ENCODE measurements at regions not wholly inside any gene's neighbourhood (a gene's known extent, or its start where the extent isn't known, plus 50 kb on each side); places are given as distances from the start of the nearest gene placed in this dataset.

DNA sequence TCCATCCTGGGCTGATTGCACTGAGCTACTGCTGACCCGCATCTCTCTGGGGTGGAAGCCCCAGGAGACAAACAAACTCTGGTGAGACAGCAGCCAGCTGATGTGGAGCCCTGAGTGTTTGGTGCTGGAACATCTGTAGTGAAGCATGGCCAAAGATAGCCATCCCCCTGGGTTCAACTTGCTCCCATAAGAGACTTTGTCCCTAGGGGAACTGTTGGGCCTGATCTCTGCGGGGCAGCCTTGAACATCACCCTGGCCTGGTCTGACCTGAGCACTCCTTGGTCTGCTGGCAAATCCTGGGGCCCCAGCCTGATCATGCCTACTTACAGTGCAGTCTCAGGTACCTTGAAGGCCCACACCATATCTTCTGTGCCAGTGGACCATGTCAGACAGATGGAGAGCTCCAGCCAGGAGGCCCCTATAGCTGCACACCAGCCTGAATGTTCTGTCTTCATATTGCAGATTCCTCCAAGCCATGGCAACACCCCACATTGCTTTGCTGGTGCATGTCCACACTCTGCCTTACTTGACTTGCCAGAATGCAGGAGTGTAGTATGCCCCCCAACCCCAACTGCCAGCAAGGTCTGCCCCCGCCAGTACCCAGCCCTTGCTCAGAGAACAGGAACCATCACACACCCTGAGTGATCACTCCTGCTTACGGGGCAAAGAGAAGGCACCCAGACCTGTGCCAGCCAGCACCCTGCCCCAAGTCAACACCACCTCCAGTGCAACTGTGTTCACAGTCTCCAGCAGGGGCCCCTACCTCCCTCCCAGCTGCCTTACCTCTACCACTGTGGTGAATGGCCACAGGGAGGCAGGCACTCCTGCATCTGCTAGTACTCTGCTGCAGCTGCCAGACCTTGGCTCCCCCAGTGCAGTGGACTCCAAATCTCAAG, 690.5 kb upstream of the NR5A2 start:
- Histone ChIP-seq H3K9me3 (ENCODE audit: control insufficient read depth, low read length) (no peaks in the 10 kb centered on the region), H2BK120ac (ENCODE audit: low read depth, low read length) (no peak overlapping the region), H3K4ac (ENCODE audit: low read depth in 1 of 2, low read length in 2 of 2) (no peak overlapping the region), H2AFZ (ENCODE audit: low read depth, low read length) (no peak overlapping the region), H2AK5ac (ENCODE audit: low read length, severe bottlenecking) (no peak overlapping the region), H3K27me3 (ENCODE audit: control insufficient read depth in 1 of 2, insufficient read depth in 1 of 2, low read length in 2 of 2) (no peaks in the 10 kb centered on the region), H3K27ac (ENCODE audit: low read length, poor library complexity, severe bottlenecking) (no peak overlapping the region), H3K36me3 (ENCODE audit: control insufficient read depth in 1 of 2, insufficient read depth in 2 of 2, low read depth in 1 of 2, low read length in 2 of 2) (no peaks in the 10 kb centered on the region), H3K9ac (ENCODE audit: low read length) (no peak overlapping the region), H3K14ac (ENCODE audit: low read length in 2 of 2) (peak overlapping the region in 1 of 2 experiments; percentile 86), H2BK15ac (ENCODE audit: low read depth, poor library complexity, severe bottlenecking) (no peak overlapping the region), H4K8ac (ENCODE audit: low read length) (no peak overlapping the region), H3K18ac (ENCODE audit: low read depth in 1 of 2, low read length in 2 of 2) (no peak overlapping the region), H3K4me3 (ENCODE audit: insufficient read depth in 1 of 2, low read depth in 1 of 2, low read length in 2 of 2) (no peak overlapping the region), H3K23ac (ENCODE audit: low read length in 2 of 2) (no peak overlapping the region), H3K79me1 (replicated peaks; ENCODE audit: low read length, poor library complexity, severe bottlenecking) (no peaks in the 10 kb centered on the region), H3K4me2 (ENCODE audit: low read length, poor library complexity, severe bottlenecking) (no peak overlapping the region), H4K91ac (ENCODE audit: low read length) (no peak overlapping the region), H2BK5ac (ENCODE audit: low read depth, low read length, poor library complexity, severe bottlenecking) (no peak overlapping the region), H2BK12ac (ENCODE audit: low read length in 2 of 2) (peak overlapping the region in 1 of 2 experiments; percentile 91), H3K4me1 (ENCODE audit: control insufficient read depth, insufficient read depth, low read depth, low read length) (no peaks in the 10 kb centered on the region)
- WGBS, result 92% methylated on average over 4 of the region's 4 CpGs
- no peak for DNase-seq

DNA sequence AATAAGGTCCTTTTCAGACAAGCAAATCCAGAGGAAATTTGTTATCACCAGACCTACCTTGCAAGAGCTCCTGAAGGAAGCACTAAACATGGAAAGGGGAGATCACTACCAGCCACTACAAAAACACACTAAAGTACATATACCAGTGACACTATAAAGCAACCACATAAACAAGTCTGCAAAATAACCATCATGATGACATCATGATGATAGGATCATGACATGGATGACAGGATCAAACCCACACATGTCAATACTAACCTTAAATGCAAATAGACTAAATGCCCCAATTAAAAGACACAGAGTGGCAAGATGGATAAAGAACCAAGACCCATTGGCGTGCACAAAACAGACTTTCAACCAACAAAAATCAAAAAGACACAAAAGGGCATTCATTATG, 688.8 kb upstream of the NR5A2 start:
- H3K9me3 ChIP-seq (ENCODE audit: control insufficient read depth, low read length), result no peaks in the 10 kb centered on the region
- no peak for DNase-seq
- H3K79me1 ChIP-seq (replicated peaks; ENCODE audit: low read length, poor library complexity, severe bottlenecking), result no peaks in the 10 kb centered on the region
- H3K23ac ChIP-seq (ENCODE audit: low read length in 2 of 2), result no peak overlapping the region
- WGBS, result 67% methylated on average over 1 of the region's 1 CpG
- no peak overlapping the region for H4K8ac ChIP-seq (ENCODE audit: low read length)
- no peak overlapping the region for H3K4me3 ChIP-seq (ENCODE audit: insufficient read depth in 1 of 2, low read depth in 1 of 2, low read length in 2 of 2)
- no peak overlapping the region for H2AFZ ChIP-seq (ENCODE audit: low read depth, low read length)
- H3K4me1 ChIP-seq (ENCODE audit: control insufficient read depth, insufficient read depth, low read depth, low read length), result no peaks in the 10 kb centered on the region
- no peak overlapping the region for H3K4me2 ChIP-seq (ENCODE audit: low read length, poor library complexity, severe bottlenecking)
- H3K4ac ChIP-seq (ENCODE audit: low read depth in 1 of 2, low read length in 2 of 2), result no peak overlapping the region
- H2BK5ac ChIP-seq (ENCODE audit: low read depth, low read length, poor library complexity, severe bottlenecking), result no peak overlapping the region
- H3K18ac ChIP-seq (ENCODE audit: low read depth in 1 of 2, low read length in 2 of 2), result no peak overlapping the region
- no peak overlapping the region for H2AK5ac ChIP-seq (ENCODE audit: low read length, severe bottlenecking)
- H4K91ac ChIP-seq (ENCODE audit: low read length), result no peak overlapping the region
- no peaks in the 10 kb centered on the region for H3K36me3 ChIP-seq (ENCODE audit: control insufficient read depth in 1 of 2, insufficient read depth in 2 of 2, low read depth in 1 of 2, low read length in 2 of 2)
- H3K27ac ChIP-seq (ENCODE audit: low read length, poor library complexity, severe bottlenecking), result no peak overlapping the region
- no peak overlapping the region for H3K9ac ChIP-seq (ENCODE audit: low read length)
- no peak overlapping the region for H2BK15ac ChIP-seq (ENCODE audit: low read depth, poor library complexity, severe bottlenecking)
- no peaks in the 10 kb centered on the region for H3K27me3 ChIP-seq (ENCODE audit: control insufficient read depth in 1 of 2, insufficient read depth in 1 of 2, low read length in 2 of 2)
- H2BK120ac ChIP-seq (ENCODE audit: low read depth, low read length), result no peak overlapping the region
- no peak overlapping the region for H2BK12ac ChIP-seq (ENCODE audit: low read length in 2 of 2)
- H3K14ac ChIP-seq (ENCODE audit: low read length in 2 of 2), result no peak overlapping the region

DNA sequence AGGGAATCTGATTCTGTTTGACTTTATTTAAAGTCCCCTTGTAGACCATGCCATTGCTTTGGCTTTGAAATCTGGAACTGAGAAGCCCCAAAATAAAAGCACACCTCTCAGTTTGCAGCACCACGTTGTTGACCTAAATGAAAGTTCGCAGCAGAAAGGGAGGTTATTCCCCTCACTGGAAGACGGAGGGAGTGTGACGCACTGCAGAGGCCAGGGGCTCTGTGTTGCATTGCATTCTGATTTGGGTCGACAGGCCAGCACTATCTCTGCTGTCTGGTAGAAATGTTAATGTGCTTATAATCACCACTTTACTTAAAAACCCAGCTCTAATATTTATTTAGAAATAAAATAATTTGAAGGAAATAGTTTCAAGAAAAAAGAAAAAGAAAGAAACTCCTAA, 675.2 kb upstream of the NR5A2 start:
- Histone ChIP-seq H2BK5ac (ENCODE audit: low read depth, low read length, poor library complexity, severe bottlenecking) (no peak overlapping the region), H4K8ac (ENCODE audit: low read length) (no peak overlapping the region), H3K36me3 (ENCODE audit: control insufficient read depth in 1 of 2, insufficient read depth in 2 of 2, low read depth in 1 of 2, low read length in 2 of 2) (no peaks in the 10 kb centered on the region), H2AFZ (ENCODE audit: low read depth, low read length) (no peak overlapping the region), H3K18ac (ENCODE audit: low read depth in 1 of 2, low read length in 2 of 2) (no peak overlapping the region), H3K9ac (ENCODE audit: low read length) (no peak overlapping the region), H3K23ac (ENCODE audit: low read length in 2 of 2) (no peak overlapping the region), H2BK15ac (ENCODE audit: low read depth, poor library complexity, severe bottlenecking) (no peak overlapping the region), H2AK5ac (ENCODE audit: low read length, severe bottlenecking) (no peak overlapping the region), H3K4me1 (ENCODE audit: control insufficient read depth, insufficient read depth, low read depth, low read length) (no peaks in the 10 kb centered on the region), H3K14ac (ENCODE audit: low read length in 2 of 2) (no peak overlapping the region), H3K27ac (ENCODE audit: low read length, poor library complexity, severe bottlenecking) (no peak overlapping the region), H3K4me2 (ENCODE audit: low read length, poor library complexity, severe bottlenecking) (no peak overlapping the region), H3K4me3 (ENCODE audit: insufficient read depth in 1 of 2, low read depth in 1 of 2, low read length in 2 of 2) (no peak overlapping the region), H3K27me3 (ENCODE audit: control insufficient read depth in 1 of 2, insufficient read depth in 1 of 2, low read length in 2 of 2) (no peaks in the 10 kb centered on the region), H2BK12ac (ENCODE audit: low read length in 2 of 2) (no peak overlapping the region), H3K79me1 (replicated peaks; ENCODE audit: low read length, poor library complexity, severe bottlenecking) (no peaks in the 10 kb centered on the region), H3K9me3 (ENCODE audit: control insufficient read depth, low read length) (peaks cover 18% of the 10 kb centered on the region), H4K91ac (ENCODE audit: low read length) (no peak overlapping the region), H2BK120ac (ENCODE audit: low read depth, low read length) (no peak overlapping the region), H3K4ac (ENCODE audit: low read depth in 1 of 2, low read length in 2 of 2) (no peak overlapping the region)
- no peak for DNase-seq
- WGBS, result 64% methylated on average over 3 of the region's 5 CpGs

DNA sequence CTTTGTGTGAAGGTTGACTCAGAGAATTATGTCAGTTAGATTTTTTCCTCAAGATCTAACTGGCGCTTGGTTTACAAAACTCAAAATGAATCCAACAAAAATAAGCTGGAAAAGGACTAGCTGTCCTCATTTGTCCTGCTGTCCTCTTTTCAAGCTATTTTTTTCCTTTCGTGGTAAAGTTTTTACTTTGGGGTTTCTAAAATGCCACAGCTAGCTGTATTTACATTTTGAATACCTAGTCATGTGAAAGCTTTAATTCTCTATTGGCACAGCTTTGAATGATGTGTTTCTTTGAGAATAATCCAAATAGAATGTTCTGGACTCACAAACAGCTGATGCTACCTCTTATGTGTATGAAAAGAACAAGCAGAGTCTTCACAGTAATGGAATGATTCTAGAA, 673.6 kb upstream of the NR5A2 start:
- Histone ChIP-seq H3K27ac (ENCODE audit: low read length, poor library complexity, severe bottlenecking) (no peak overlapping the region), H3K27me3 (ENCODE audit: control insufficient read depth in 1 of 2, insufficient read depth in 1 of 2, low read length in 2 of 2) (no peaks in the 10 kb centered on the region), H3K9me3 (ENCODE audit: control insufficient read depth, low read length) (peaks cover 14% of the 10 kb centered on the region), H2BK15ac (ENCODE audit: low read depth, poor library complexity, severe bottlenecking) (no peak overlapping the region), H3K18ac (ENCODE audit: low read depth in 1 of 2, low read length in 2 of 2) (no peak overlapping the region), H3K9ac (ENCODE audit: low read length) (no peak overlapping the region), H2AFZ (ENCODE audit: low read depth, low read length) (no peak overlapping the region), H3K4me2 (ENCODE audit: low read length, poor library complexity, severe bottlenecking) (no peak overlapping the region), H2BK12ac (ENCODE audit: low read length in 2 of 2) (no peak overlapping the region), H3K4me3 (ENCODE audit: insufficient read depth in 1 of 2, low read depth in 1 of 2, low read length in 2 of 2) (no peak overlapping the region), H2BK120ac (ENCODE audit: low read depth, low read length) (no peak overlapping the region), H3K79me1 (replicated peaks; ENCODE audit: low read length, poor library complexity, severe bottlenecking) (no peaks in the 10 kb centered on the region), H4K91ac (ENCODE audit: low read length) (no peak overlapping the region), H3K4me1 (ENCODE audit: control insufficient read depth, insufficient read depth, low read depth, low read length) (no peaks in the 10 kb centered on the region), H2AK5ac (ENCODE audit: low read length, severe bottlenecking) (no peak overlapping the region), H2BK5ac (ENCODE audit: low read depth, low read length, poor library complexity, severe bottlenecking) (no peak overlapping the region), H3K14ac (ENCODE audit: low read length in 2 of 2) (no peak overlapping the region), H4K8ac (ENCODE audit: low read length) (no peak overlapping the region), H3K36me3 (ENCODE audit: control insufficient read depth in 1 of 2, insufficient read depth in 2 of 2, low read depth in 1 of 2, low read length in 2 of 2) (no peaks in the 10 kb centered on the region), H3K23ac (ENCODE audit: low read length in 2 of 2) (no peak overlapping the region), H3K4ac (ENCODE audit: low read depth in 1 of 2, low read length in 2 of 2) (no peak overlapping the region)
- 90% methylated on average over 2 of the region's 2 CpGs for whole genome bisulfite sequencing
- no peak for DNase-seq

Measured in mesenchymal stem cell (in vitro differentiated cells and primary cell).